ENCODE measurements at regions not wholly inside any gene's neighbourhood (a gene's known extent, or its start where the extent isn't known, plus 50 kb on each side); places are given as distances from the start of the nearest gene placed in this dataset.
"Not testable (repeated sequence)": the region's sequence is repeated elsewhere in the genome, so short reads cannot be mapped to it uniquely, and the experiment has no call there.

- no peak for TF ChIP-seq CTCF (IDR thresholded peaks at IDR 0.05; ENCODE audit: low read depth, low read length)
- no peak overlapping the region for H3K4me3 ChIP-seq (ENCODE audit: low read depth, low read length)
These were observed 769.0 kb downstream of the BRINP3 start for GRCh38 chr1:189708674-189709073.

GRCh38 chr1:189718147-189718795, 759.4 kb downstream of the BRINP3 start:
- not testable (repeated sequence) for H3K4me3 ChIP-seq (ENCODE audit: low read depth, low read length)

DNA sequence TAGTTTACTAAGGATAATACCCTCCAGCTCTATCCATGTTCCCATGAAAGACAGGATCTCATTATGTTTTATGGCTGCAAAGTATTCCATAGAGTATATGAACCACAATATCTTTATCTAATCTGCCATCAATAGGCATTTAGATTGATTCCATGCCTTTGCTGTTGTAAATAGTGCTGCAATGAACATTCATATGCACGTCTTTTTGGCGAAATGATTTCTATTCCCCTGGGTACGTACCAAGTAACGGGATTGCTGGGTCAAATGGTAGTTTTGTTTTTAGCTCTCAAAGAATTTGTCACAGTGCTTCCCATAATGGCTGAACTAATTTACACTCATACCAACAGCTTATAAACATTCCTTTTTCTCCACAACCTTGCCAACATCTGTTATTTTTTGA, 750.9 kb downstream of the BRINP3 start:
- no peak overlapping the region for H3K4me3 ChIP-seq (ENCODE audit: low read depth, low read length)

GRCh38 chr1:189751311-189751710, 726.4 kb downstream of the BRINP3 start:
- no peak overlapping the region for H3K4me3 ChIP-seq (ENCODE audit: low read depth, low read length)
- TF ChIP-seq CTCF (IDR thresholded peaks at IDR 0.05; ENCODE audit: low read depth, low read length) = no peak

More for the DNA sequence above, 750.9 kb downstream of the BRINP3 start:
- TF ChIP-seq CTCF (IDR thresholded peaks at IDR 0.05; ENCODE audit: low read depth, low read length) = no peak

DNA sequence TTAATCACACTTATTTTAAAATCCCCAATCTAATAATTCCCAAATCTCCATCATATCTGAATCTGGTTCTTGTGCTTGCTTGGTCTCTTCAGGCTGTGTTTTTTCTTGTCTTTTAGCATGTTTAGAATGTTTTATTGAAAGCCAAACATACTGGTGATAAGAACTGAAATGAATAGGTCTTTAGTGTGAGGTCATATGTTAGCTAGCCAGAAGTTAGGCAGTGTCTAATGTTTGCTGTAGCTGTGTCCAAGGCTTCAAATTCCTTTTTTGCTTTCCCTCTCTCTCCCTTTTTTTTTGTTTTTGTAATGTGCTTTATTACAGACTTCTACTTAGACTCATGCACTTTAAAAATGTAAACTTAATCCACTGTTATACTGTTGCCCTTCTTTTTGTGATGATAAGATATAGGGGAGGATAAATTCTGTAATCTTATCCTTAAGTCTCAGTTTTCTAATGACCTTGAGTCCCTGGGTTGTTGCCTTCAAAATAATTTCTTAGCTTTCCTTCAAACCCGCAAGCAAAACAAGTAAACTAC, 725.1 kb downstream of the BRINP3 start:
- no peak overlapping the region for H3K4me3 ChIP-seq (ENCODE audit: low read depth, low read length)
- TF ChIP-seq CTCF (IDR thresholded peaks at IDR 0.05; ENCODE audit: low read depth, low read length) = no peak

GRCh38 chr1:189755100-189755499, 722.6 kb downstream of the BRINP3 start:
- H3K4me3 ChIP-seq (ENCODE audit: low read depth, low read length) = not testable (repeated sequence)

GRCh38 chr1:189764391-189765320, 713.0 kb downstream of the BRINP3 start:
- no peak for TF ChIP-seq CTCF (IDR thresholded peaks at IDR 0.05; ENCODE audit: low read depth, low read length)
- no peak overlapping the region for H3K4me3 ChIP-seq (ENCODE audit: low read depth, low read length)

- H3K4me3 ChIP-seq (ENCODE audit: low read depth, low read length) = no peak overlapping the region
- TF ChIP-seq CTCF (IDR thresholded peaks at IDR 0.05; ENCODE audit: low read depth, low read length) = no peak
These were observed 708.2 kb downstream of the BRINP3 start for GRCh38 chr1:189769448-189769847.

All from WI38 (cell line).